ENCODE measurements at regions not wholly inside any gene's neighbourhood (a gene's known extent, or its start where the extent isn't known, plus 50 kb on each side); places are given as distances from the start of the nearest gene placed in this dataset.

- TF ChIP-seq CTCF (IDR thresholded peaks at IDR 0.05; ENCODE audit: low read depth, low read length) (no peak), EZH2phosphoT487 (IDR thresholded peaks at IDR 0.05; ENCODE audit: low read depth) (no peak)
- Histone ChIP-seq H3K36me3 (replicated peaks; ENCODE audit: low read depth, low read length) (no peaks in the 10 kb centered on the region), H3K27ac (ENCODE audit: low read length) (no peak overlapping the region), H3K9me3 (ENCODE audit: insufficient read depth, low read length) (no peaks in the 10 kb centered on the region), H3K4me3 (ENCODE audit: low read length) (no peak overlapping the region), H3K4me2 (ENCODE audit: low read length) (no peak overlapping the region), H3K4me1 (ENCODE audit: low read length) (no peaks in the 10 kb centered on the region), H3K9ac (ENCODE audit: low read length) (no peak overlapping the region), H4K20me1 (ENCODE audit: insufficient read depth, low read length) (no peaks in the 10 kb centered on the region), H2AFZ (ENCODE audit: low read depth, low read length) (no peak overlapping the region), H3K79me2 (ENCODE audit: low read length) (no peaks in the 10 kb centered on the region), H3K27me3 (ENCODE audit: low read depth, low read length) (no peaks in the 10 kb centered on the region)
Observed at GRCh38 chr11:42593441-42593840, 718.4 kb upstream of the API5 start.

GRCh38 chr11:42595876-42596275 lies 715.9 kb upstream of the API5 start:
- TF ChIP-seq EZH2phosphoT487 (IDR thresholded peaks at IDR 0.05; ENCODE audit: low read depth) (no peak), CTCF (IDR thresholded peaks at IDR 0.05; ENCODE audit: low read depth, low read length) (no peak)
- Histone ChIP-seq H3K9me3 (ENCODE audit: insufficient read depth, low read length) (no peaks in the 10 kb centered on the region), H3K27me3 (ENCODE audit: low read depth, low read length) (no peaks in the 10 kb centered on the region), H4K20me1 (ENCODE audit: insufficient read depth, low read length) (no peaks in the 10 kb centered on the region), H3K4me2 (ENCODE audit: low read length) (no peak overlapping the region), H3K4me3 (ENCODE audit: low read length) (no peak overlapping the region), H3K27ac (ENCODE audit: low read length) (no peak overlapping the region), H3K4me1 (ENCODE audit: low read length) (no peaks in the 10 kb centered on the region), H2AFZ (ENCODE audit: low read depth, low read length) (no peak overlapping the region), H3K36me3 (replicated peaks; ENCODE audit: low read depth, low read length) (no peaks in the 10 kb centered on the region), H3K79me2 (ENCODE audit: low read length) (no peaks in the 10 kb centered on the region), H3K9ac (ENCODE audit: low read length) (no peak overlapping the region)

GRCh38 chr11:42596576-42597145 lies 715.1 kb upstream of the API5 start:
- Histone ChIP-seq H3K27me3 (ENCODE audit: low read depth, low read length) (no peaks in the 10 kb centered on the region), H3K9ac (ENCODE audit: low read length) (no peak overlapping the region), H3K4me3 (ENCODE audit: low read length) (no peak overlapping the region), H3K9me3 (ENCODE audit: insufficient read depth, low read length) (no peaks in the 10 kb centered on the region), H3K36me3 (replicated peaks; ENCODE audit: low read depth, low read length) (no peaks in the 10 kb centered on the region), H2AFZ (ENCODE audit: low read depth, low read length) (no peak overlapping the region), H3K4me1 (ENCODE audit: low read length) (no peaks in the 10 kb centered on the region), H3K4me2 (ENCODE audit: low read length) (no peak overlapping the region), H3K79me2 (ENCODE audit: low read length) (no peaks in the 10 kb centered on the region), H4K20me1 (ENCODE audit: insufficient read depth, low read length) (no peaks in the 10 kb centered on the region), H3K27ac (ENCODE audit: low read length) (no peak overlapping the region)
- TF ChIP-seq CTCF (IDR thresholded peaks at IDR 0.05; ENCODE audit: low read depth, low read length) = no peak
- TF ChIP-seq EZH2phosphoT487 (IDR thresholded peaks at IDR 0.05; ENCODE audit: low read depth) = no peak

GRCh38 chr11:42598341-42598740 lies 713.5 kb upstream of the API5 start:
- Histone ChIP-seq H4K20me1 (ENCODE audit: insufficient read depth, low read length) (no peaks in the 10 kb centered on the region), H3K9me3 (ENCODE audit: insufficient read depth, low read length) (no peaks in the 10 kb centered on the region), H3K79me2 (ENCODE audit: low read length) (no peaks in the 10 kb centered on the region), H2AFZ (ENCODE audit: low read depth, low read length) (no peak overlapping the region), H3K27me3 (ENCODE audit: low read depth, low read length) (no peaks in the 10 kb centered on the region), H3K4me3 (ENCODE audit: low read length) (no peak overlapping the region), H3K4me2 (ENCODE audit: low read length) (no peak overlapping the region), H3K36me3 (replicated peaks; ENCODE audit: low read depth, low read length) (no peaks in the 10 kb centered on the region), H3K9ac (ENCODE audit: low read length) (no peak overlapping the region), H3K4me1 (ENCODE audit: low read length) (no peaks in the 10 kb centered on the region), H3K27ac (ENCODE audit: low read length) (no peak overlapping the region)
- TF ChIP-seq EZH2phosphoT487 (IDR thresholded peaks at IDR 0.05; ENCODE audit: low read depth) (no peak), CTCF (IDR thresholded peaks at IDR 0.05; ENCODE audit: low read depth, low read length) (no peak)

Measured in OCI-LY3 (cell line).